ENCODE measurements at regions not wholly inside any gene's neighbourhood (a gene's known extent, or its start where the extent isn't known, plus 50 kb on each side); places are given as distances from the start of the nearest gene placed in this dataset.
A peak's percentile ranks its signal among the peaks of the same experiment; 100 is the strongest.

DNA sequence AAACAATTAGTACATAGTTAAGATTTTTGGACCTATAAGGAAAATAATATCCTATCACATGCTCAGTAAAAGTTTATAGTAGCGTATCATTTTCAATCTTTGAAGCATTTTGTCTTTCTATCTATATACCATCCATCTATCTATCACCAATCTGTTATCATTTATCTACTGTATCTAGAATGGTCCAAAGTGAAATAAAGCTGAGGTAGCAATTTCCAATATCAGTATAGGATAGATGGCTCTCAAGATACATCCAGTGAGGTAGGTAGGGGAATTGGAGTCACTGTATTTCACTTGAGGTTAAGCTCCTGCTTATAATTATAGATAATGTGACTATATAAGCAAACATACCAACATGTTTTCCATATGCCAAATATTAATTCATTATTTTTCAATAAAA, 889.1 kb upstream of the CTNND2 start:
- TF ChIP-seq, protein P1, sequence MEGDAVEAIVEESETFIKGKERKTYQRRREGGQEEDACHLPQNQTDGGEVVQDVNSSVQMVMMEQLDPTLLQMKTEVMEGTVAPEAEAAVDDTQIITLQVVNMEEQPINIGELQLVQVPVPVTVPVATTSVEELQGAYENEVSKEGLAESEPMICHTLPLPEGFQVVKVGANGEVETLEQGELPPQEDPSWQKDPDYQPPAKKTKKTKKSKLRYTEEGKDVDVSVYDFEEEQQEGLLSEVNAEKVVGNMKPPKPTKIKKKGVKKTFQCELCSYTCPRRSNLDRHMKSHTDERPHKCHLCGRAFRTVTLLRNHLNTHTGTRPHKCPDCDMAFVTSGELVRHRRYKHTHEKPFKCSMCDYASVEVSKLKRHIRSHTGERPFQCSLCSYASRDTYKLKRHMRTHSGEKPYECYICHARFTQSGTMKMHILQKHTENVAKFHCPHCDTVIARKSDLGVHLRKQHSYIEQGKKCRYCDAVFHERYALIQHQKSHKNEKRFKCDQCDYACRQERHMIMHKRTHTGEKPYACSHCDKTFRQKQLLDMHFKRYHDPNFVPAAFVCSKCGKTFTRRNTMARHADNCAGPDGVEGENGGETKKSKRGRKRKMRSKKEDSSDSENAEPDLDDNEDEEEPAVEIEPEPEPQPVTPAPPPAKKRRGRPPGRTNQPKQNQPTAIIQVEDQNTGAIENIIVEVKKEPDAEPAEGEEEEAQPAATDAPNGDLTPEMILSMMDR (IDR thresholded peaks at IDR 0.05; ENCODE audit: insufficient read depth, missing control alignments): no peak
- FAIRE-seq (peak; percentile 64), DNase-seq (ENCODE audit: insufficient read length, low spot score) (no peak)

DNA sequence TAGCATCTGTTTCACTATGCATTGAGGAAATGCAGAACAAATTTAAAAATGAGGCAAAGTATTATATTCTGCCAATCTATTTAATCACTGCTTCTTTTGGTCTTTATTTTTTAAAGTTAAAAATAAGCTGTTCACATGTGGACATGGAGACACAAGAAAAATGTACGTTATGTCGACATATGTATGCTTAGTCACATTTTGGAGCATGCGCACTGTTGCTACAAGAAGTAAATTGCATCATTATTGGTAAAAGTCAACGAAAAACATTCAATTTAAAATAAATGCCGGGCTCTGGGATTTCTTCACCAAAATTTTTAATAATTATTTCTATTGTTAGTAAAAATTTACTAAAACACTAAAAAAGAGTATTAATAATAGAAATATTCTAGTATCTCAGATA, 876.3 kb upstream of the CTNND2 start:
- FAIRE-seq (no peak), DNase-seq (ENCODE audit: insufficient read length, low spot score) (no peak)
- TF ChIP-seq, protein P1 (IDR thresholded peaks at IDR 0.05; ENCODE audit: insufficient read depth, missing control alignments): no peak

DNA sequence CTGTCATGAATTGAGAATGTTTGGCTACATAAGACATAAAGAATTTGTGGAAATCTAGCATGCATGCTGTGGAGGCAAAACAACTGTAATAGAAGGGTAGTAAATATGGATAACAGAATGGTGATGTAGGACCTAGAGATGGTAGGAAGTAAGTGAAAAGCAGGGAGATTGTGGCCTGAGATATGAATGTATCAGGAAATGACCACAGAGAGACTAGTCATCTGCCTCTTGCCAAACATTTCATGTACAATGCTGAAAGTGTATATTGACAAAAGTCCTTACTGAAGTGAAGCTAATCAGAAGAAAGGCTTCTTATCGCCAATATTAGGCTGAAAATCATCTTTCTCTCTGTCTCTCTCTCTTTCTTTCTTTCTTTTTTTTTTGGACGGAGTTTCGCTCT, 873.1 kb upstream of the CTNND2 start:
- no peak for DNase-seq (ENCODE audit: insufficient read length, low spot score)
- no peak for FAIRE-seq
- TF ChIP-seq, protein P1 (IDR thresholded peaks at IDR 0.05; ENCODE audit: insufficient read depth, missing control alignments): no peak

DNA sequence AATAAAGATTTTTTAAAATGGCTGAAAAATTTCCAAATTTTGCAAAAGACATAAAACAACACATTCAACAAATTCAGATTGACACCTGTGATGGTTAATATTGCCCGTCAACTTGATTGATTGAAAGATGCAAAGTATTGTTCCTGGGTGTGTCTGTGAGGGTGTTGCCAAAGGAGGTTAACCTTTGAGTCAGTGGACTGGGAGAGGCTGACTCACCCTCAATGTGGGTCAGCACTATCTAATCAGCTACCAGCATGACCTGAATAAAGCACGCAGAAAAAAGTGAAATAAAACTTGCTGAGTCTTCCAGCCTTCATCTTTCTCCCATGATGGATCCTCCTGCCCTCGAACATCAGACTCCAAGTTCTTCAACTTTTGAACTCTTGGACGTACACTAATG, 868.0 kb upstream of the CTNND2 start:
- FAIRE-seq: no peak

DNA sequence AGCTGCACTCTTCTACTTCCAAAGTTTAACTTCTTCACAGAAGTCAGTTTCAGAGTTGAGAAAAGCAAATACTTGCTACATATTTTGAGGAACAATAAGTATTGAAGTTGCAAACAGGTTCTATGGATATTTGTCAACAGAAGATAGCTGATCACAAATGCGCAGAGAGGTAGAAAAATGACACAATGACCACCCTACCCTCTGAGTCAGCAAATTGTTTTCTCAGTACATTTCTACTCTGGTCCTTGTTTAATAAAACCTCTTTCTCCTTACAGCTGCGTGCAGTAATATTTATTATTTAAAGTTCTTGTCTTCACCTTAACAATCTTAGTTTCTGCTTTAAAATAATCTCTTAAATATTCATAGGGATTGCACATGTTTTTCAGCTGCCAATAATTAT, 855.1 kb upstream of the CTNND2 start:
- DNase-seq (ENCODE audit: insufficient read length, low spot score) (no peak), FAIRE-seq (no peak)
- TF ChIP-seq, protein P1 (IDR thresholded peaks at IDR 0.05; ENCODE audit: insufficient read depth, missing control alignments): no peak

More for the DNA sequence above, 868.0 kb upstream of the CTNND2 start:
- TF ChIP-seq, protein P1 (IDR thresholded peaks at IDR 0.05; ENCODE audit: insufficient read depth, missing control alignments): no peak
- no peak for DNase-seq (ENCODE audit: insufficient read length, low spot score)

DNA sequence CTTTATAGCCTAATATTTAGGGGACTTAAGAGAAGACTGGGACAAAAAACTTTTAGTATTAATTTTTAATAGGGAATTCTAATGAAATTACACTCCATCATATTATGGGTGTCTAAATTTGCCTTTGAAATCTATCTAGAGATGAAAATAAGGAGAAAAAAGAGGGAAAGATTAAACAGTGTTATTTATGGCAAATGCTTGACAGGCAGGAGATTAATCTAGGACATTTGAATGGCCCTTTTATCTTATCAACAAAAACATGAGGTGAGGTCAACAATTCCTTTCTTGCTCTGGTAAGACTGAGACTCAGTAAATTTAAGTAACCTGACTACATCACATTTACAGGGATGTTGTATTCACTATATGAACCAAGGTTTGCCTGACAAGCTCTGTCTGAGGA, 852.8 kb upstream of the CTNND2 start:
- no peak for FAIRE-seq
- TF ChIP-seq, protein P1 (IDR thresholded peaks at IDR 0.05; ENCODE audit: insufficient read depth, missing control alignments): no peak
- DNase-seq (ENCODE audit: insufficient read length, low spot score): no peak

DNA sequence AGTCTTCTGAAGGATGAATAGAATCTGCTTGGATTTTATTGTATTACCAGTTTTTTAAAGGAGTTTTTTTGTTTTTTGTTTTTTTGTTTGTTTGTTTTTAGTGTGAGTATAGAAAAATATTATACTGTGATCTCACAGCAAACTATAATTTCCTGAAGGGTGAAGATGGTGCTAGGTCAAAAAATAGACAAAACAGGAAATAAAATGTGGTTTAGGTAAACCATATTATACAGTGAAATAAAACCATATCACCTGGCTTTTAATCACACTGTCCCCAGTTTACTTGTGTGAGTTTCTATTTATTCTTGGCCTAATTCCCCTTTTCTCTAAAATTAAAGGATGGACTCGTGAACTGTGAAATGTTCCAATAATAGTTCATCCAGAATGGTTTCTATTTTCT, 841.3 kb upstream of the CTNND2 start:
- DNase-seq (ENCODE audit: insufficient read length, low spot score) (no peak), FAIRE-seq (no peak)
- TF ChIP-seq, protein P1 (IDR thresholded peaks at IDR 0.05; ENCODE audit: insufficient read depth, missing control alignments): no peak
